ENCODE measurements at regions not wholly inside any gene's neighbourhood (a gene's known extent, or its start where the extent isn't known, plus 50 kb on each side); places are given as distances from the start of the nearest gene placed in this dataset.
A peak's percentile ranks its signal among the peaks of the same experiment; 100 is the strongest.

DNA sequence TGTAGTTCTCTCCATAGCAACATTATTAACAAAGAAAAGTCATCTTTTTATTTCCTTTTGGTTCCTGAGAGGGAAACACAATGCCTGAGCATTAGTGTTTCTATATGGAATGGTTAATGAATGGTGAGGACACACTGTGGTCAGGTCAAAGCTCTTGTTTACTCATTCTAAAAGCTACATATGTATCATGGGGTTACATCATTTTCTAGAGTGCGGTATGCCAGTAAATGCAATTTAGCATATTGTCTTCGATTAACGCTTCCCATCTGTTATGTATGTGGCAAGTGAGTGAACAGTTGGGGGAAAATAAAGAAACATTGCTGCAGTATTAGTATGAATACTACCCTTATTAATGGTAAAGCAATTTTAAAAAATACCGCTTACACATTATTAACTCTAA lies 1152.2 kb upstream of the SPRY2 start:
- FAIRE-seq, result no peak
- ChIA-PET POLR2A (no interaction called here), SMC1A (ENCODE audit: uncharacterized antibody, unreplicated experiment) (interaction anchor here (0.9 to 1.6 kb wide), 6 partner anchors 12 to 323 kb away, joined by 3 to 4 read pairs (median 3); no protein-coding TSS in a partner anchor), CTCF (no interaction called here), RAD21 (ENCODE audit: unreplicated experiment) (no interaction called here)
- peak; percentile 96 for ATAC-seq
- no peaks in the 10 kb centered on the region for H3K27me3 ChIP-seq (replicated peaks in 1 of 2; ENCODE audit: control insufficient read depth in 2 of 2, insufficient read depth in 2 of 2, low read length in 1 of 2)
- H3K36me3 ChIP-seq (ENCODE audit: control insufficient read depth in 2 of 2, insufficient read depth in 2 of 2, low read length in 1 of 2), result no peaks in the 10 kb centered on the region
- H2AFZ ChIP-seq (ENCODE audit: control insufficient read depth, low read depth, low read length), result no peak overlapping the region
- no peak overlapping the region for H3K9ac ChIP-seq (ENCODE audit: control insufficient read depth, insufficient read depth, low read length)
- intact Hi-C loops (cut with micrococcal nuclease; ENCODE audit: unreplicated experiment) (no loop called here), in situ Hi-C loops (cut with MboI) (no loop called here)
- no peak overlapping the region for H3K4me2 ChIP-seq (ENCODE audit: control insufficient read depth, insufficient read depth)
- no peaks in the 10 kb centered on the region for H4K20me1 ChIP-seq (ENCODE audit: control insufficient read depth, insufficient read depth)
- no peaks in the 10 kb centered on the region for H3K4me1 ChIP-seq (ENCODE audit: control insufficient read depth, insufficient read depth, low read length)
- WGBS (ENCODE audit: insufficient coverage, insufficient replicate concordance, low lambda C conversion rate, missing lambda C conversion rate), result 71% methylated on average over 4 of the region's 4 CpGs
- H3K9me3 ChIP-seq (replicated peaks; ENCODE audit: control insufficient read depth, insufficient read depth, low read length), result no peaks in the 10 kb centered on the region
- DNase-seq (ENCODE audit: low read depth, low spot score), result peak; percentile 3
- H3K4me3 ChIP-seq, result no peak overlapping the region
- no peak overlapping the region for H3K27ac ChIP-seq (ENCODE audit: control insufficient read depth, insufficient read depth)
- BruUV-seq (replicated peaks), result no TSS peak
- H3K79me2 ChIP-seq (ENCODE audit: control insufficient read depth, insufficient read depth, low read length), result no peaks in the 10 kb centered on the region
- TF ChIP-seq, protein P1, sequence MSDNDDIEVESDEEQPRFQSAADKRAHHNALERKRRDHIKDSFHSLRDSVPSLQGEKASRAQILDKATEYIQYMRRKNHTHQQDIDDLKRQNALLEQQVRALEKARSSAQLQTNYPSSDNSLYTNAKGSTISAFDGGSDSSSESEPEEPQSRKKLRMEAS (IDR thresholded peaks at IDR 0.05; ENCODE audit: low read depth, low read length), result no peak
- TF ChIP-seq NR2F1 (conservative IDR thresholded peaks at IDR 0.05) (peak; percentile 72; the same call in 1 of the 2 replicates), CBX3 (IDR thresholded peaks at IDR 0.05; ENCODE audit: borderline replicate concordance, low read depth) (no peak), E2F4 (IDR thresholded peaks at IDR 0.05; ENCODE audit: low read depth, low read length) (no peak), GATAD2B (conservative IDR thresholded peaks at IDR 0.05; ENCODE audit: low read depth) (0 out of 2 replicates have a peak, but pooled peaks have one; percentile 51), IKZF2 (IDR thresholded peaks at IDR 0.05) (peak; percentile 94 to 95), MEF2B (IDR thresholded peaks at IDR 0.05; ENCODE audit: partially characterized antibody, poor library complexity, severe bottlenecking) (peak; percentile 38), EP300 (IDR thresholded peaks at IDR 0.05; ENCODE audit: borderline replicate concordance in 1 of 2, control insufficient read depth in 1 of 2, low read depth in 2 of 2, low read length in 2 of 2) (peak; percentile 81 to 97), WRNIP1 (IDR thresholded peaks at IDR 0.05; ENCODE audit: borderline replicate concordance, low read depth, low read length) (no peak), RUNX3 (IDR thresholded peaks at IDR 0.05; ENCODE audit: low read length) (peak; percentile 48; the same call in 1 of the 2 replicates), ATF7 (IDR thresholded peaks at IDR 0.05; ENCODE audit: low read depth) (peak; percentile 98), NBN (IDR thresholded peaks at IDR 0.05) (peak; percentile 34; the same call in 1 of the 2 replicates), ZNF207 (IDR thresholded peaks at IDR 0.05; ENCODE audit: borderline replicate concordance) (no peak), REST (IDR thresholded peaks at IDR 0.05; ENCODE audit: low read depth, low read length) (no peak), STAT3 (IDR thresholded peaks at IDR 0.05; ENCODE audit: low read depth, low read length) (peak; percentile 71; the same call in 1 of the 2 replicates), SREBF1 (IDR thresholded peaks at IDR 0.05; ENCODE audit: low read length) (no peak), ZNF24 (IDR thresholded peaks at IDR 0.05) (peak; percentile 38; the same call in 1 of the 2 replicates), IKZF1 (conservative IDR thresholded peaks at IDR 0.05) (peak; percentile 92), EED (IDR thresholded peaks at IDR 0.05; ENCODE audit: low read depth) (no peak)
- TF ChIP-seq, protein P2, sequence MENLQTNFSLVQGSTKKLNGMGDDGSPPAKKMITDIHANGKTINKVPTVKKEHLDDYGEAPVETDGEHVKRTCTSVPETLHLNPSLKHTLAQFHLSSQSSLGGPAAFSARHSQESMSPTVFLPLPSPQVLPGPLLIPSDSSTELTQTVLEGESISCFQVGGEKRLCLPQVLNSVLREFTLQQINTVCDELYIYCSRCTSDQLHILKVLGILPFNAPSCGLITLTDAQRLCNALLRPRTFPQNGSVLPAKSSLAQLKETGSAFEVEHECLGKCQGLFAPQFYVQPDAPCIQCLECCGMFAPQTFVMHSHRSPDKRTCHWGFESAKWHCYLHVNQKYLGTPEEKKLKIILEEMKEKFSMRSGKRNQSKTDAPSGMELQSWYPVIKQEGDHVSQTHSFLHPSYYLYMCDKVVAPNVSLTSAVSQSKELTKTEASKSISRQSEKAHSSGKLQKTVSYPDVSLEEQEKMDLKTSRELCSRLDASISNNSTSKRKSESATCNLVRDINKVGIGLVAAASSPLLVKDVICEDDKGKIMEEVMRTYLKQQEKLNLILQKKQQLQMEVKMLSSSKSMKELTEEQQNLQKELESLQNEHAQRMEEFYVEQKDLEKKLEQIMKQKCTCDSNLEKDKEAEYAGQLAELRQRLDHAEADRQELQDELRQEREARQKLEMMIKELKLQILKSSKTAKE (IDR thresholded peaks at IDR 0.05; ENCODE audit: low read depth, poor library complexity, severe bottlenecking), result peak; percentile 47

Data from GM12878 (cell line).